ENCODE measurements at regions not wholly inside any gene's neighbourhood (a gene's known extent, or its start where the extent isn't known, plus 50 kb on each side); places are given as distances from the start of the nearest gene placed in this dataset.
"Not testable (repeated sequence)": the region's sequence is repeated elsewhere in the genome, so short reads cannot be mapped to it uniquely, and the experiment has no call there.

- H3K27me3 Mint-ChIP-seq, result peaks cover 1% of the 10 kb centered on the region
- CTCF ChIA-PET, result no interaction called here
- no peak overlapping the region for H3K4me3 Mint-ChIP-seq
- no peak for DNase-seq
- intact Hi-C loops (cut with micrococcal nuclease), result no loop called here
- H3K9me3 Mint-ChIP-seq, result peaks cover 2% of the 10 kb centered on the region
- H3K4me1 Mint-ChIP-seq (ENCODE audit: low read depth), result no peaks in the 10 kb centered on the region
- no peaks in the 10 kb centered on the region for H3K36me3 Mint-ChIP-seq
- H3K27ac Mint-ChIP-seq, result no peak overlapping the region
- POLR2A ChIA-PET, result no interaction called here
Measured at GRCh38 chr12:30301291-30301690, 394.4 kb downstream of the IPO8 start.

- CTCF ChIA-PET, result no interaction called here
- H3K4me3 Mint-ChIP-seq, result no peak overlapping the region
- no peaks in the 10 kb centered on the region for H3K36me3 Mint-ChIP-seq
- H3K4me1 Mint-ChIP-seq (ENCODE audit: low read depth), result no peaks in the 10 kb centered on the region
- no peak for DNase-seq
- intact Hi-C loops (cut with micrococcal nuclease), result no loop called here
- peaks cover 10% of the 10 kb centered on the region for H3K9me3 Mint-ChIP-seq
- POLR2A ChIA-PET, result no interaction called here
- no peak overlapping the region for H3K27ac Mint-ChIP-seq
- no peaks in the 10 kb centered on the region for H3K27me3 Mint-ChIP-seq
Measured at GRCh38 chr12:30296486-30296885, 399.2 kb downstream of the IPO8 start.

DNA sequence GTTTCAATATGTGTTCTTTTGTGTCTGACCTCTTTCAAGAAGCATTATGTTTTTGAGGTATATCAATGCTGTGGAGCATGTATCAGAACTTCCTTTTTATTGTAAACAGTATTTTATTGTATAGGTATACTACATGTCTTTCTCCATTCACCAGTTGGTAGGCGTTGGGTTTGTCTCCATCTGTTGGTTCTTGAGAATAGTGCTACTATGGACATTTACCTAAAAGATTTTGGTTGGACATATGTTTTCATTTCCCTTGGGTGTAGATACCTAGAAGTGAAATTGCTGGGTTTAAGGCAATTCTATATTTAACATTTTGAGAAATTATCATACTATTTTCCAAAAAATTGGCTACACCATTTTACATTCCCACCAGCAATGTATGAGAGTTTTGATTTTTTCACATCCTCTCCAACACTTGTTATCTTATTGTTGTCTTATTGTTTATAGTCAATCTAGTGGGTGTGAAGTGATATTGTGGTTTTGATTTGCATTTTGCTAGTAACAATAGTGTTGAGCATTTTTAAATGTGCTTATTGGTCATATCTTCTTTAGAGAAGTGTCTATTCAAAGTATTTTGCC lies 409.2 kb downstream of the IPO8 start:
- intact Hi-C loops (cut with micrococcal nuclease), result no loop called here
- Mint-ChIP-seq H3K9me3 (peaks cover 3% of the 10 kb centered on the region), H3K4me3 (no peak overlapping the region), H3K36me3 (no peaks in the 10 kb centered on the region), H3K4me1 (ENCODE audit: low read depth) (no peaks in the 10 kb centered on the region), H3K27me3 (no peaks in the 10 kb centered on the region), H3K27ac (no peak overlapping the region)
- ChIA-PET CTCF (no interaction called here), POLR2A (no interaction called here)
- no peak for DNase-seq

- Mint-ChIP-seq H3K27ac (no peak overlapping the region), H3K36me3 (no peaks in the 10 kb centered on the region), H3K9me3 (peaks cover 5% of the 10 kb centered on the region), H3K4me1 (ENCODE audit: low read depth) (no peaks in the 10 kb centered on the region), H3K27me3 (no peaks in the 10 kb centered on the region), H3K4me3 (no peak overlapping the region)
- POLR2A ChIA-PET, result no interaction called here
- CTCF ChIA-PET, result no interaction called here
- no peak for DNase-seq
- intact Hi-C loops (cut with micrococcal nuclease), result no loop called here
Measured at GRCh38 chr12:30278401-30278800, 417.3 kb downstream of the IPO8 start.

DNA sequence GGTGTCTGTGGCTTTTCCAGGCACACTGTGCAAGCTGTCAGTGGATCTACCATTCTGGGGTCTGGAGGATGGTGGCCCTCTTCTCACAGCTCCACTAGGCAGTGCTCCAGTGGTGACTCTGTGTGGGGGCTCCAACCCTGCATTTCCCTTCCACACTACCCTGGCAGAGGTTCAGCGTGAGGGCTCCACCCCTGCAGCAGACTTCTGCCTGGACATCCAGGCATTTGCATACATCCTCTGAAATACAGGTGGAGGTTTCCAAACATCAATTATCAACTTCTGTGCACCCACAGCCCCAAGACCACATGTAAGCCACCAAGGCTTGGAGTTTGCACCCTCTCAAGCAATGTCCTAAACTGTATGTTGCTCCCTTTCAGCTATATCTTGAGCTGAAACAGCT lies 423.2 kb downstream of the IPO8 start:
- POLR2A ChIA-PET; H3K27ac Mint-ChIP-seq; DNase-seq; H3K4me1 Mint-ChIP-seq (ENCODE audit: low read depth); intact Hi-C loops (cut with micrococcal nuclease); H3K4me3 Mint-ChIP-seq; H3K27me3 Mint-ChIP-seq; CTCF ChIA-PET; H3K36me3 Mint-ChIP-seq: not testable (repeated sequence)
- peaks cover 21% of the 10 kb centered on the region for H3K9me3 Mint-ChIP-seq

DNA sequence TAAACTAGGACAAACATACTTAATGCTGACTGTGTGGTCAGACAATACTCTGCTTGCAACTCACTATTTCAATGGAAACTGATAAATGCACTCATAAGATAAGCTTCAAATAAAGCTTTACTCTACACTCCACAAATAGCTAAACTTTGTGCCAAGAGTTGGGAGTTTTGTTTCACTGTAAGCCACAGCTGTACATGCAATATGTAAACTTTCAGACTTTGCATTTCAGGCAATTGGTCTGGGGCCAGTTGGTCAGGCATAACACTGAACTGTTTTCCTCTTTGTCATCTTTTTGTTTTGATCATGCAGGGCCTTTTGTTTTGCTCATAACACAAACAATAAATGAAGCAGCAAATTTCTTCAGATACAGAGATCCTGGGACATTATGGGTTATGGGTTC lies 426.2 kb downstream of the IPO8 start:
- H3K4me3 Mint-ChIP-seq, result no peak overlapping the region
- no peaks in the 10 kb centered on the region for H3K36me3 Mint-ChIP-seq
- intact Hi-C loops (cut with micrococcal nuclease), result no loop called here
- DNase-seq, result no peak
- ChIA-PET POLR2A (no interaction called here), CTCF (no interaction called here)
- H3K4me1 Mint-ChIP-seq (ENCODE audit: low read depth), result no peaks in the 10 kb centered on the region
- peaks cover 23% of the 10 kb centered on the region for H3K9me3 Mint-ChIP-seq
- H3K27me3 Mint-ChIP-seq, result no peaks in the 10 kb centered on the region
- H3K27ac Mint-ChIP-seq, result no peak overlapping the region

- Mint-ChIP-seq H3K9me3 (peaks cover 17% of the 10 kb centered on the region), H3K4me1 (ENCODE audit: low read depth) (no peaks in the 10 kb centered on the region), H3K27me3 (no peaks in the 10 kb centered on the region), H3K27ac (no peak overlapping the region), H3K4me3 (no peak overlapping the region), H3K36me3 (no peaks in the 10 kb centered on the region)
- no peak for DNase-seq
- ChIA-PET CTCF (no interaction called here), POLR2A (interaction anchor here (0.6 kb wide), 1 partner anchor 290 kb away, joined by 3 read pairs; no protein-coding TSS in a partner anchor)
- intact Hi-C loops (cut with micrococcal nuclease), result no loop called here
Measured at GRCh38 chr12:30268041-30268440, 427.6 kb downstream of the IPO8 start.

DNA sequence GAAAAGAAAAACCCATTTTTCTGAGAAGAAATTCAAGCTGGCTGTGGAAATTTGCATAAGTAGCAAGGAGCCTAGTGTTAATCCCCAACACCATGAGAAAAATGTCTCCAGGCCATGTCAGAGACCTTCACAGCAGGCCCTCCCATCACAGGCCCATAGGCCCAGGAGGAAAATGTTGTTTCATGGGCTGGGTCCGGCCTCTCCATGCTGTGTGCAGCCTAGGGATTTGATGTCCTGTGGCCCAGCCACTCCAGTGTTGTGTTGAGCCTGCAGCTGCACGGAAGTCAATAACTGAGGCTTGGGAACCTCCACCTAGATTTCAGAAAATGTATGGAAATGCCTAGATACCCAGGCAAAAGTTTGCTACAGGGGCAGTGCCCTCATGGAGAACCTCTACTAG lies 432.2 kb downstream of the IPO8 start:
- Mint-ChIP-seq H3K27me3 (no peaks in the 10 kb centered on the region), H3K4me1 (ENCODE audit: low read depth) (no peaks in the 10 kb centered on the region), H3K36me3 (no peaks in the 10 kb centered on the region), H3K4me3 (no peak overlapping the region), H3K9me3 (peaks cover 2% of the 10 kb centered on the region), H3K27ac (no peak overlapping the region)
- intact Hi-C loops (cut with micrococcal nuclease), result no loop called here
- ChIA-PET CTCF (no interaction called here), POLR2A (no interaction called here)
- DNase-seq, result no peak

- Mint-ChIP-seq H3K27ac (no peak overlapping the region), H3K4me1 (ENCODE audit: low read depth) (no peaks in the 10 kb centered on the region), H3K9me3 (no peaks in the 10 kb centered on the region), H3K36me3 (no peaks in the 10 kb centered on the region), H3K27me3 (no peaks in the 10 kb centered on the region), H3K4me3 (no peak overlapping the region)
- CTCF ChIA-PET, result no interaction called here
- POLR2A ChIA-PET, result no interaction called here
- intact Hi-C loops (cut with micrococcal nuclease), result no loop called here
- DNase-seq, result no peak
Measured at GRCh38 chr12:30257618-30258017, 438.1 kb downstream of the IPO8 start.

- ChIA-PET POLR2A (no interaction called here), CTCF (no interaction called here)
- Mint-ChIP-seq H3K27me3 (no peaks in the 10 kb centered on the region), H3K4me3 (no peak overlapping the region), H3K4me1 (ENCODE audit: low read depth) (no peaks in the 10 kb centered on the region), H3K36me3 (no peaks in the 10 kb centered on the region), H3K27ac (no peak overlapping the region), H3K9me3 (peaks cover 2% of the 10 kb centered on the region)
- no peak for DNase-seq
- intact Hi-C loops (cut with micrococcal nuclease), result no loop called here
Measured at GRCh38 chr12:30251546-30251945, 444.1 kb downstream of the IPO8 start.

- CTCF ChIA-PET, result no interaction called here
- no peak for DNase-seq
- H3K27ac Mint-ChIP-seq, result no peak overlapping the region
- H3K27me3 Mint-ChIP-seq, result no peaks in the 10 kb centered on the region
- no peaks in the 10 kb centered on the region for H3K36me3 Mint-ChIP-seq
- intact Hi-C loops (cut with micrococcal nuclease), result no loop called here
- no peaks in the 10 kb centered on the region for H3K4me1 Mint-ChIP-seq (ENCODE audit: low read depth)
- no peaks in the 10 kb centered on the region for H3K9me3 Mint-ChIP-seq
- POLR2A ChIA-PET, result no interaction called here
- H3K4me3 Mint-ChIP-seq, result no peak overlapping the region
Measured at GRCh38 chr12:30243426-30243825, 452.2 kb downstream of the IPO8 start.

- no peaks in the 10 kb centered on the region for H3K9me3 Mint-ChIP-seq
- no peak overlapping the region for H3K4me3 Mint-ChIP-seq
- ChIA-PET CTCF (no interaction called here), POLR2A (no interaction called here)
- no peaks in the 10 kb centered on the region for H3K36me3 Mint-ChIP-seq
- H3K27ac Mint-ChIP-seq, result no peak overlapping the region
- H3K4me1 Mint-ChIP-seq (ENCODE audit: low read depth), result no peaks in the 10 kb centered on the region
- no peak for DNase-seq
- H3K27me3 Mint-ChIP-seq, result no peaks in the 10 kb centered on the region
- intact Hi-C loops (cut with micrococcal nuclease), result no loop called here
Measured at GRCh38 chr12:30219047-30219446, 435.3 kb upstream of the TMTC1 start.

DNA sequence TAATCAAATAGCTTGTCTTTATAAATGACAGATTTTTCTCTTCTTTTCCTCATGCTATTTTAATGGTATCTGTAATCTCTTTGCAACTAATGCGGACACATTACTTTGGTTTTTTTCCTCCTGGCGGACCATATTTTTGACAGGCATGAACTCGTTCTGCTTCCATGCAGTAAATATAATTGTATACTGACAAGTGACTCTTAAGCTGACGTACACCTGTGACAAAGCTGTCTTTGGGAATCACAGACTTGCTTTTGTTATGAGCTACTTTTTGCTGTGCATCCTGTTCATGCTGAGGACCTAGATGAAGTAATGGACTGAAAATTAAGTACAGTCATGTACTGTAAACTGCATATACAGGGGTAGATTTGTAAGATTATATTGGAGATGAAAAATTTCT lies 434.3 kb upstream of the TMTC1 start:
- Mint-ChIP-seq H3K4me1 (ENCODE audit: low read depth) (no peaks in the 10 kb centered on the region), H3K27me3 (no peaks in the 10 kb centered on the region), H3K4me3 (no peak overlapping the region), H3K27ac (no peak overlapping the region), H3K36me3 (no peaks in the 10 kb centered on the region), H3K9me3 (no peaks in the 10 kb centered on the region)
- ChIA-PET CTCF (no interaction called here), POLR2A (no interaction called here)
- intact Hi-C loops (cut with micrococcal nuclease), result no loop called here
- no peak for DNase-seq

DNA sequence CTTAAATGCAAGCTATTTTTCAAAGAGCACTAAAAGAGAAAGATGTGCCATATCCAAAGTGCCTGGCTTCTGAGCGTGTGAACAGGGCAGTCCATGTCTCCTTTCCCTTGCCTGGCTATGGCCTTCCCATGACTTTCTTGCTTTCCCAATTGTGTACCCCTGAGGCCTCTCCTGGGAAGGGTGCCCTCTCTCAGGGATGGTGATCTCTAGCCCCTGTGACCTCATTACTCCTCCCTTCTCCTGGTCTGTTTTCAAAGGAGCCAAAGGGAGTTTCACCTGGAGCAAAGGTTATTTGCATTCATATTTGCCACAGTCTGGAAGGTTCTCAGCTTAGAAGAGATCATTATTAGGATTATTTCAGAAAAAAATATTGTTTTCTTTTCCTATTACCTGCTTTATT lies 429.4 kb upstream of the TMTC1 start:
- H3K27me3 Mint-ChIP-seq, result no peaks in the 10 kb centered on the region
- no peaks in the 10 kb centered on the region for H3K4me1 Mint-ChIP-seq (ENCODE audit: low read depth)
- no peak overlapping the region for H3K27ac Mint-ChIP-seq
- ChIA-PET POLR2A (no interaction called here), CTCF (no interaction called here)
- intact Hi-C loops (cut with micrococcal nuclease), result no loop called here
- DNase-seq, result no peak
- no peaks in the 10 kb centered on the region for H3K9me3 Mint-ChIP-seq
- no peaks in the 10 kb centered on the region for H3K36me3 Mint-ChIP-seq
- no peak overlapping the region for H3K4me3 Mint-ChIP-seq
